ENCODE measurements at regions not wholly inside any gene's neighbourhood (a gene's known extent, or its start where the extent isn't known, plus 50 kb on each side); places are given as distances from the start of the nearest gene placed in this dataset.

DNA sequence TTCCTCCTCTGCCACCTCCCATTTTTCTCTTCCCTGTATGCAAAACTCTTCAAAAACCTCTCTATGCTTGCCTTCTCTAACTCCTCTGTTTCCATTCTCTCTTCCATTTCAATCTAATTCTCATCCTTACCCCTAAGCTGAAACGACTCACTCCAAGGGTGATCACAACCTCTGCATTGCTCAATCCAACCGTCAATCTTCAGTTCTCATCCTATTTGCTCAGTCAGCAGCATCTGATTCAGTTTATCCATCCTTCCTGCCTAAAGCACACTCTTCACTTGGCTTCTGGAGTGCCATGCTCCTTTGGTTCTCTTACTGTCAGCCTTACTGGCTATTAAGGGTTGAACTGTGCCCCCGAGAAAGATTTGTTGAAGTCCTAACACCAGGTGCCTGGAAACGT, 163.5 kb upstream of the NEBL start (continued):
- no peak for TF ChIP-seq CUX1 (IDR thresholded peaks at IDR 0.05; ENCODE audit: insufficient replicate concordance, low read depth, low read length)
- TF ChIP-seq NR2C1 (IDR thresholded peaks at IDR 0.05) = no peak
- TF ChIP-seq ZNF207 (IDR thresholded peaks at IDR 0.05; ENCODE audit: borderline replicate concordance) = no peak
- no peak for TF ChIP-seq RB1 (IDR thresholded peaks at IDR 0.05; ENCODE audit: borderline replicate concordance)
- TF ChIP-seq, protein P1, sequence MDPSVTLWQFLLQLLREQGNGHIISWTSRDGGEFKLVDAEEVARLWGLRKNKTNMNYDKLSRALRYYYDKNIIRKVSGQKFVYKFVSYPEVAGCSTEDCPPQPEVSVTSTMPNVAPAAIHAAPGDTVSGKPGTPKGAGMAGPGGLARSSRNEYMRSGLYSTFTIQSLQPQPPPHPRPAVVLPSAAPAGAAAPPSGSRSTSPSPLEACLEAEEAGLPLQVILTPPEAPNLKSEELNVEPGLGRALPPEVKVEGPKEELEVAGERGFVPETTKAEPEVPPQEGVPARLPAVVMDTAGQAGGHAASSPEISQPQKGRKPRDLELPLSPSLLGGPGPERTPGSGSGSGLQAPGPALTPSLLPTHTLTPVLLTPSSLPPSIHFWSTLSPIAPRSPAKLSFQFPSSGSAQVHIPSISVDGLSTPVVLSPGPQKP (IDR thresholded peaks at IDR 0.05; ENCODE audit: low read depth, low read length) = no peak
- TF ChIP-seq ZNF217 (IDR thresholded peaks at IDR 0.05) = no peak
- TF ChIP-seq SREBF2 (IDR thresholded peaks at IDR 0.05; ENCODE audit: low read length) = no peak
- TF ChIP-seq USF1 (IDR thresholded peaks at IDR 0.05; ENCODE audit: borderline replicate concordance, extremely low read length, insufficient read depth, low read depth, low read length) = no peak
- TF ChIP-seq BACH1 (IDR thresholded peaks at IDR 0.05; ENCODE audit: borderline replicate concordance) = no peak
